Fibroblast of skin of left quadriceps (primary cell): ENCODE measurements at regions not wholly inside any gene's neighbourhood (a gene's known extent, or its start where the extent isn't known, plus 50 kb on each side); places are given as distances from the start of the nearest gene placed in this dataset.

Experiments
- DNase-seq, 2 experiments: peaks; one replicate each; pipeline ENCODE4 v3.0.0-alpha.2; 2013; ENCODE audit warnings: low read depth in 2 of 2

DNA sequence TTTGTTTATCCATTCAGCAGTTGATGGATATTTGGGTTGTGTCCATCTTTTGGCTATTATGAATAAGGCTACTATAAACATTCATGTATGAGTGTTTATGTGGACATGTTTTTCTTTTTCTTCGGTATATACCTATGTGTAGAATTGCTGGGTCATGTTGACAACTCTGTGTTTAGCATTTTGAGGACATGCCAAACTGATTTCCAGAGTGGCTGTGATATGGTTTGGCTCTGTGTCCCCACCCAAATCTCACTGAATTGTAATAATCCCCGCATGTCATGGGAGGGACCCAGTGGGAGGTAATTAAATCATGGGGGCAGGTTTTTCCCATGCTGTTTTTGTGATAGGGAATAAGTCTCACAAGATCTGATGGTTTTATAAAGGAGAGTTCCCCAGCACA lies 439.7 kb downstream of the UTRN start:
- no peak for DNase-seq

- no peak for DNase-seq
These were observed 440.8 kb downstream of the UTRN start for GRCh38 chr6:144725736-144726522.

DNA sequence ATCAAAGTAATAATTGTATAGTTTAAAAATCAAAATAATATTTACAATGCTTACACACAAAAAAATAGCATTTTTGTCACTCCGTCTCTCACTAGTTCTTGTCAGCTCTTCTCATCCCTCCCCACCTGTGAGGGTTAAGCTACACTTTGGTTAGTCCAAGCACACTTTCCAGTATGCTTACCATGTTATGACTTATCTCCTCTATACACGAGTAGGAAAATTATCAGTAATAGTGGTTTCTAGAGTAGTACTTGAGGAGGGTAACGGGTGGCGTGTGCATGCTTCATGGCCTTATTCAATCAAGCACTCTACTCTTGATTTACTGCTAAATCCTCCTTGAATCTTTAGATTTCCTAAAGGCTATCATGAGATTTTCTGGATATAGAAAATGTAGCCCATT lies 443.7 kb downstream of the UTRN start:
- DNase-seq = no peak

GRCh38 chr6:144729502-144729901 lies 444.4 kb downstream of the UTRN start:
- DNase-seq = no peak

GRCh38 chr6:144730088-144730645 lies 445.0 kb downstream of the UTRN start:
- DNase-seq = no peak

DNA sequence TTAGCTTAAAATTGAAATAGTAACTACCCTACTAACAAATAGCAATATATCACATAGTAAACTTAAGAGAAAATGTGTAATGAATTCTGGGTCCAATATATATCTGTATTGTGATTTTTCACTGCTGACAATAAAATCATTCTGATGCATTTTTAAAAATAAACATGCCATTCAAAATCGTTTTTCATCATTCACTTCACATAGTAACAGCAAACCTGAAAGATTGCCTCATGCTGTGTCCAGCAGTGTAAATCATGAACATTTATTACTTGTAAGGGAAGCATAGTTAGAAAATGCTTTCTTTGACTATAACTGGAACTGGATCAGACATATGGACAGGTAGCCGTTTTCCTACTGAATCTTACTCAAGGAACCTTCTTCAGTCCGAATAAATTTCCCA lies 446.1 kb downstream of the UTRN start:
- no peak for DNase-seq

DNA sequence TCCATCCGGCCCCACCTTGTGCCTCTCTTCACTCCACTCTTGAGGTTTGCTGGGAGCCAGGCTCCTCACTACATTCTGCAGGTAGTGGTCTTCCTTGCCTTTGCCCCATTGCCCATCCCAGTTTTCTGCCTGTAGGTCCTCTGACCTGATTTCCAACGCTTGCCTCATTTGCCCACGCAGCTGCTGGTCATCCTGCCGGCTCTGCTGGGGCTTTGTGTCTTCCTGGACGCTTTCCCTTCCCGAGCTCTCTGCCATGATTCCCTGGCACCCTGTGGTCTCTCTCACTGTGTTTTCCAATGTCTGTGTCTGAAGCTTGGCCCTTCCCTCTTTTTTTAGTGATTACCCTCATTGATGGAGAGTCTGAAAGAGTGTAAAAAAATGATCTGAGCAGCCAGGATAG lies 451.6 kb downstream of the UTRN start:
- no peak for DNase-seq

- DNase-seq = no peak
These were observed 452.9 kb downstream of the UTRN start for GRCh38 chr6:144737998-144738397.

DNA sequence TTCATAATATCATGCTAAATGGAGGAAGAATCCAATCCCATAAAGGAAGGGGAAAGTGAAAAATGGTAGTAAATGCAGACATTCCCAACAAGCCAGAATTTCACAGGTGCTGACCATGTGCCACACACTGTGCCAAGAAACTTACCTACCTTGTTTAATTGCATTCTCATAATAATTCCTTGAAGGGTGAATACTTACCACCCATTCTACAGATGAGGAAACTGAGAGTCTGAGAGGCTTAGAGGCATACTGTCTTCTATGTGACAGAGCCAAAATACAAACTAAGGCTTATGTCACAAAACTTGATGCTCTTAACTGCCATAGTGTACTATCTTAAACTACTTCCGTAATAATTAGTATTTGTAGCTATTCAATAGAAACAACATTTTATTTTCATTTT lies 454.7 kb downstream of the UTRN start:
- no peak for DNase-seq

- DNase-seq = no peak
These were observed 456.5 kb downstream of the UTRN start for GRCh38 chr6:144741659-144742058.

GRCh38 chr6:144742779-144743178 lies 457.6 kb downstream of the UTRN start:
- no peak for DNase-seq

GRCh38 chr6:144744720-144745119 lies 459.6 kb downstream of the UTRN start:
- DNase-seq = no peak

DNA sequence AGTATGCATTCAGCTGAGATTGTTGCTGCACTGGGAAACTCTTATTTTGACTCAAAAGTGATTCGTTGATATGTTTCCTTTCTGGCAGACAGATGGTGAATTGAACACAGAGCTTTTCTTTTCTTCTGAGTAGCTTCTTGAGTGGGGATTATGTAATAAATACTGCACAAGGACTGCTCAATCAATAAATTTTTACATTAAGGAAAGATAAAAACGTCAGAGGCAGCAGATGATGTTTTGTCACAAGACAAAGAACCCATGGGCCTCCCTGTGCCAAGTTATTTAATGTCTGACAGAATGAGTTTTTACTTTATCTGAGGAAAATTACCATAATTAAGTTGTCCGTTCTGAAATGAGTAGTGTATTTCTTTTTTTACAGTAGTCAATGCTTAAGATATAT lies 460.3 kb downstream of the UTRN start:
- DNase-seq = no peak

GRCh38 chr6:144746902-144747469 lies 461.9 kb downstream of the UTRN start:
- no peak for DNase-seq

- DNase-seq = no peak
These were observed 464.1 kb downstream of the UTRN start for GRCh38 chr6:144749263-144749662.

DNA sequence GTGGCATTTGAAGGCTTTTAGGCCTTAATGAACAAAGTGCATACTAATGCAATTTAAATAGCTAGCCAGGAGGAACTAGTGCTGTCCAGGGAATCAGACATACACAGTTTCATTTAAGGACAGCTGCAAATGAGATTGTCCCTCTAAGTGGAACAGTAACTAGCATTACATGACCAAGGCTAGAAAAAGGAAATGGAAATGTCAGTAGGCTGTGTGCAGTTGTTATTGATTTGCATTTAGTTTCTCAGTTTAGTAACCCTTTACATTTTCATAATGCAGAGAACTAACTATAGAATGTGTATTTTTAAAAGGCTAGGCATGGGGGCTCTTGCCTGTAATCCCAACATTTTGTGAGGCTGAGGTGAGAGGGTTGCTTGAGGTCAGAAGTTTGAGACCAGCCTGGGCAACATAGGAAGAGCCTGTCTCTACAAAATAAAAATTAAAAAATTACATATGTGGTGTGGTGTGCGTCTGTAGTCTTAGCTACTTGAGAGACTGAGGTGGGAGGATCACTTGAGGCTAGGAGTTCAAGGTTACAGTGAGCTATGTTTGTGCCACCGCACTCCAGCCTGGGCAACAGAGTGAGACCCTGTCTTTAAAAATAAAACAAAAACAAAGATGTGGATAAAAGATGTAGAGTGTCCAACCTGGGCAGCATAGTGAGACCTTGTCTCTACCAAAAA lies 468.0 kb downstream of the UTRN start:
- no peak for DNase-seq

DNA sequence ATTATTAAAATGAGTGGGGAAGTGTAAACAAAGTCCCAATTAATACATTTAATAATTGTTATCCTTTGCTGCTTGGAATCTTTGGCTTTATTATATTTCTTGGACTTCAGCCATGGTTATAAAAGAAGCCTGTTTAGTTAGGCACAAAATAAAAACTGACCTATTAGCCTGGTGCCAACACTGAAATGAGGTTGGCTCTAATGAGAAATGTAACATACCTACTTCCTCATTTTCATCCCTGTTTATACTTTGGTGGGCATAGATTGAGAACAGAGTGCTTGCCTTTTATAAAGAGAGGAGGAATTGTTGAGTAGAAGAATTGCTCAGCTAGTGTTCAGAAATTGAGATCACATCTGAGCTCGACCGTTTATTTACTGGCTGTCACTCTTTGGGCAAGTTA lies 471.3 kb downstream of the UTRN start:
- DNase-seq = no peak

- no peak for DNase-seq
These were observed 472.2 kb downstream of the UTRN start for GRCh38 chr6:144757299-144757698.

GRCh38 chr6:144757730-144758129 lies 472.6 kb downstream of the UTRN start:
- DNase-seq = no peak

GRCh38 chr6:144758602-144759001 lies 473.5 kb downstream of the UTRN start:
- no peak for DNase-seq

DNA sequence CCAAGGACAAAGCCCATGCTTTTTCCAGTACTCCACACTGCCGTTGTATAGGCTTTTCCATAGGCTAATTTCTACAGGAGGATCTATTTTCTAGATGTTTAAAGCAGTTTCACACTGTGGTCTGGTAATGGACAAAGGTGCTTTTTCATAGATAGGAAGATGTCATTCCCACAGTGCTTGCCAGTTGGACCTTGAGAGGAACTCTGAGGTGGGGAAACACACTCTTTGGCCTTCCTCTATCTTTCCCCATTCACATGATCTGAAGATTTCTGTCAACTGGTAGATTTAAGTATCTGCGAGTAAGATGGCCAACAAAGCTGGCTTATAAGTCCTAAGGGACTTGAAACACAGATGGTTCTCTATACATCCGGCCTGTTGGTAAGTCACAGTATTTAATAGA lies 477.3 kb downstream of the UTRN start:
- no peak for DNase-seq

DNA sequence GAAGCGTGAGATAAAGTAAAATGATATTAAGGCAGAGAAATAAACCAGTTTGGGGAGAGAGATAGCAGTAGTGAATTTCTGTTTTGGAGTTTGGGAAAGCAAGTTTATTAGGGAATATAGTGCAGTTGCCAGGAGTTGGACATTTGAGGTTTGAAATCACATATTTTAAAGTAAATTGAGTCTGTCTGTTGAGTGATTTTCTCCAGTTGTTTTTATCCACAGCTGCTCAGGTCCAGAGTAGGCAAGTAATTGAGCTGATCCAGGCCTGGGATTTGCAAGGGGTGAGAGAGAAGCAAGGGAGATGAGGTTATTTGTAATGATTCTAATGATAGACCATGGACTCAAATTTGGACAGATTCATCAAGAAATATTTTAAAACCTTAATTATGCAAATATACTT lies 481.9 kb downstream of the UTRN start:
- no peak for DNase-seq

- DNase-seq = no peak
These were observed 483.5 kb downstream of the UTRN start for GRCh38 chr6:144768551-144769075.
